ENCODE measurements at regions not wholly inside any gene's neighbourhood (a gene's known extent, or its start where the extent isn't known, plus 50 kb on each side); places are given as distances from the start of the nearest gene placed in this dataset.

GRCh38 chr7:106419455-106420182 lies 134.8 kb upstream of the NAMPT start:
- no peak for DNase-seq (ENCODE audit: low read depth)
- TF ChIP-seq, protein P1, sequence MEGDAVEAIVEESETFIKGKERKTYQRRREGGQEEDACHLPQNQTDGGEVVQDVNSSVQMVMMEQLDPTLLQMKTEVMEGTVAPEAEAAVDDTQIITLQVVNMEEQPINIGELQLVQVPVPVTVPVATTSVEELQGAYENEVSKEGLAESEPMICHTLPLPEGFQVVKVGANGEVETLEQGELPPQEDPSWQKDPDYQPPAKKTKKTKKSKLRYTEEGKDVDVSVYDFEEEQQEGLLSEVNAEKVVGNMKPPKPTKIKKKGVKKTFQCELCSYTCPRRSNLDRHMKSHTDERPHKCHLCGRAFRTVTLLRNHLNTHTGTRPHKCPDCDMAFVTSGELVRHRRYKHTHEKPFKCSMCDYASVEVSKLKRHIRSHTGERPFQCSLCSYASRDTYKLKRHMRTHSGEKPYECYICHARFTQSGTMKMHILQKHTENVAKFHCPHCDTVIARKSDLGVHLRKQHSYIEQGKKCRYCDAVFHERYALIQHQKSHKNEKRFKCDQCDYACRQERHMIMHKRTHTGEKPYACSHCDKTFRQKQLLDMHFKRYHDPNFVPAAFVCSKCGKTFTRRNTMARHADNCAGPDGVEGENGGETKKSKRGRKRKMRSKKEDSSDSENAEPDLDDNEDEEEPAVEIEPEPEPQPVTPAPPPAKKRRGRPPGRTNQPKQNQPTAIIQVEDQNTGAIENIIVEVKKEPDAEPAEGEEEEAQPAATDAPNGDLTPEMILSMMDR (IDR thresholded peaks at IDR 0.05; ENCODE audit: insufficient read depth, low read length, poor library complexity, severe bottlenecking), result no peak
- H3K27me3 ChIP-seq (ENCODE audit: control insufficient read depth, insufficient read depth, low read length), result no peaks in the 10 kb centered on the region

DNA sequence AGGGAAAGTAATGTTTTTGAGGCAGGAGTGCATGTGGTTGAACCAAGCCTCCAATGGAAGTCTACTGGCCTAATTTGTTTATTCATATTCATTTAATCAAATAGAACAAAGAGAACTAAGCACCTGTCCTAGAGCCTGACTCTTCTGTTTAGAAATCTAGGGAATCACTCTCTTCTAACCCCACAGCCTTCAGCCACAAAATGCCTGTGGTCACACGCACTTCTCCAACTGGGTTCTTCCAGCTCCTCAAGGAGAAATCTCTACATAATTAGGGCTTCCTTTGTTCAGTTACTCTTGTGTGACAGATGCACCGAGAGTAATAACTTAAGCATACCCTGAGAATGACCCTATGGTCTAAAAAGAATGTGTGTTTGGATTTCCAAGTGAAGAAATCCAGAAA lies 133.7 kb upstream of the NAMPT start:
- DNase-seq (ENCODE audit: low read depth), result no peak
- no peak overlapping the region for H3K4me3 ChIP-seq (ENCODE audit: low read depth, low read length)
- H3K27me3 ChIP-seq (ENCODE audit: control insufficient read depth, insufficient read depth, low read length), result no peaks in the 10 kb centered on the region
- no peaks in the 10 kb centered on the region for H3K36me3 ChIP-seq (ENCODE audit: control insufficient read depth, insufficient read depth, low read length)
- TF ChIP-seq, protein P1 (IDR thresholded peaks at IDR 0.05; ENCODE audit: insufficient read depth, low read length, poor library complexity, severe bottlenecking), result no peak

More at GRCh38 chr7:106419455-106420182, 134.8 kb upstream of the NAMPT start:
- Histone ChIP-seq H3K4me3 (ENCODE audit: low read depth, low read length) (no peak overlapping the region), H3K36me3 (ENCODE audit: control insufficient read depth, insufficient read depth, low read length) (no peaks in the 10 kb centered on the region)

DNA sequence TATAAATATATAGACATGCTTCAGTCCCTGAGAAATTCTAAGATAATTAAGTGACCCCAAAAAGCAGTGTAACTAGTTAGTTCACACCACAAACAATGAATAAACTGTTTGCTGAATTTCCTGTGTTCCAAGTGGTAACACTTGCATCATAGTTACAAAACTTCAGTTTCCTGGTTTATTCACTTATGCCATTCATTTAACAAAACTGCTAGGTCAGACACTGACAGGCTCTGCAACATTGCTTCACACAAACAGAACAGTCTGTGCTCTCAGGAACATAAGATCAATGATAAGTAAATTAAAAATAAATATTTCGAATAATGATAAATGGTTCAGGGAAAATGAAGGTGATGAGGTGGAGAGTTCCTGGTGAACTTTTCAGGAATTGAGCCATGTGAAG lies 133.3 kb upstream of the NAMPT start:
- no peaks in the 10 kb centered on the region for H3K36me3 ChIP-seq (ENCODE audit: control insufficient read depth, insufficient read depth, low read length)
- no peaks in the 10 kb centered on the region for H3K27me3 ChIP-seq (ENCODE audit: control insufficient read depth, insufficient read depth, low read length)
- TF ChIP-seq, protein P1 (IDR thresholded peaks at IDR 0.05; ENCODE audit: insufficient read depth, low read length, poor library complexity, severe bottlenecking), result no peak
- no peak overlapping the region for H3K4me3 ChIP-seq (ENCODE audit: low read depth, low read length)
- DNase-seq (ENCODE audit: low read depth), result no peak

DNA sequence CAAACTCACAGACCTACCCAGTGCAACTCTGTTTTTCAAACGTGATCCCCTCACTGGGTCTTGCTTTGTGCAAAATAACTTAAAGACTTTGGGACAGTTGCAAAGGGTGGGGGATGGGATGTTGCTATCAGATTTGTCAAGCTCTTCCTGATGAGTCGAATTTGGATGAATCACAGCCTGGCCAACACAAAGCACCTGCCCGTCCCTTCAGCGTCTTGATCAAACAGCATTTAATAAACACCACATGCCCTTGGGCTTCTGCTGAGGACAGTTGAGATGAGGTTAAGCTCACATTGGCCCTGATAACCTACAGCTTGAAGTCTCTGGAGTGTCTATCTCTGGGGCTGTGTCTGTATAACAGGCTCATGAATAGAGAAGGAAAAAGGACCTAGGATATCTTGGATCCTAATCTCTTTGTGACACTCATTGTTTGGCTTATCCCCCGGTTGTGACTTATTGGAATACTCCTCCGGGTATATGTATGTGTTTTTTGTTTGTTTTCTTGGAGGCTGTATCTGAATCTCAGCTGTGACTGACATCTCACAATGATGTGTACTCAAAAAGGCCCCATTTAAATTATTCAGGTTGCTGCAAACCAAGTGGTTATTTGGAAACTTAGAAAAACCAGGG lies 132.6 kb upstream of the NAMPT start:
- Histone ChIP-seq H3K4me3 (ENCODE audit: low read depth, low read length) (no peak overlapping the region), H3K27me3 (ENCODE audit: control insufficient read depth, insufficient read depth, low read length) (no peaks in the 10 kb centered on the region), H3K36me3 (ENCODE audit: control insufficient read depth, insufficient read depth, low read length) (no peaks in the 10 kb centered on the region)
- TF ChIP-seq, protein P1 (IDR thresholded peaks at IDR 0.05; ENCODE audit: insufficient read depth, low read length, poor library complexity, severe bottlenecking), result no peak
- no peak for DNase-seq (ENCODE audit: low read depth)

- no peak for DNase-seq (ENCODE audit: low read depth)
- TF ChIP-seq, protein P1 (IDR thresholded peaks at IDR 0.05; ENCODE audit: insufficient read depth, low read length, poor library complexity, severe bottlenecking), result no peak
- H3K27me3 ChIP-seq (ENCODE audit: control insufficient read depth, insufficient read depth, low read length), result no peaks in the 10 kb centered on the region
- H3K4me3 ChIP-seq (ENCODE audit: low read depth, low read length), result no peak overlapping the region
- H3K36me3 ChIP-seq (ENCODE audit: control insufficient read depth, insufficient read depth, low read length), result no peaks in the 10 kb centered on the region
Measured at GRCh38 chr7:106416430-106416829, 131.6 kb upstream of the NAMPT start.

Measured in kidney epithelial cell (primary cell).